ENCODE measurements at regions not wholly inside any gene's neighbourhood (a gene's known extent, or its start where the extent isn't known, plus 50 kb on each side); places are given as distances from the start of the nearest gene placed in this dataset.
A peak's percentile ranks its signal among the peaks of the same experiment; 100 is the strongest.

GRCh38 chr7:95718577-95719410, 53.6 kb upstream of the DYNC1I1 start:
- DNase-seq (ENCODE audit: low read depth) = no peak

GRCh38 chr7:95716357-95717122, 55.8 kb upstream of the DYNC1I1 start:
- DNase-seq (ENCODE audit: low read depth) = no peak
- no peak overlapping the region for H3K4me3 ChIP-seq (ENCODE audit: low read depth, low read length)

More at GRCh38 chr7:95718577-95719410, 53.6 kb upstream of the DYNC1I1 start:
- H3K4me3 ChIP-seq (ENCODE audit: low read depth, low read length) = no peak overlapping the region

GRCh38 chr7:95715274-95715673, 57.1 kb upstream of the DYNC1I1 start:
- H3K4me3 ChIP-seq (ENCODE audit: low read depth, low read length) = no peak overlapping the region
- no peak for DNase-seq (ENCODE audit: low read depth)

GRCh38 chr7:95710711-95711110, 61.6 kb upstream of the DYNC1I1 start:
- no peak for DNase-seq (ENCODE audit: low read depth)
- H3K4me3 ChIP-seq (ENCODE audit: low read depth, low read length) = no peak overlapping the region

- H3K4me3 ChIP-seq (ENCODE audit: low read depth, low read length) = no peak overlapping the region
- DNase-seq (ENCODE audit: low read depth) = no peak
These were observed 71.4 kb upstream of the DYNC1I1 start for GRCh38 chr7:95700917-95701316.

- H3K4me3 ChIP-seq (ENCODE audit: low read depth, low read length) = no peak overlapping the region
- no peak for DNase-seq (ENCODE audit: low read depth)
These were observed 78.0 kb upstream of the DYNC1I1 start for GRCh38 chr7:95694334-95694733.

- DNase-seq (ENCODE audit: low read depth) = no peak
These were observed 78.6 kb upstream of the DYNC1I1 start for GRCh38 chr7:95693551-95694333.

GRCh38 chr7:95691464-95691863, 80.9 kb upstream of the DYNC1I1 start:
- H3K4me3 ChIP-seq (ENCODE audit: low read depth, low read length) = no peak overlapping the region
- no peak for DNase-seq (ENCODE audit: low read depth)

More at GRCh38 chr7:95693551-95694333, 78.6 kb upstream of the DYNC1I1 start:
- no peak overlapping the region for H3K4me3 ChIP-seq (ENCODE audit: low read depth, low read length)

GRCh38 chr7:95690367-95690947, 81.9 kb upstream of the DYNC1I1 start:
- no peak for DNase-seq (ENCODE audit: low read depth)
- no peak overlapping the region for H3K4me3 ChIP-seq (ENCODE audit: low read depth, low read length)

GRCh38 chr7:95688931-95689495, 83.3 kb upstream of the DYNC1I1 start:
- no peak overlapping the region for H3K4me3 ChIP-seq (ENCODE audit: low read depth, low read length)
- no peak for DNase-seq (ENCODE audit: low read depth)

- no peak for DNase-seq (ENCODE audit: low read depth)
- H3K4me3 ChIP-seq (ENCODE audit: low read depth, low read length) = no peak overlapping the region
These were observed 84.5 kb upstream of the DYNC1I1 start for GRCh38 chr7:95687759-95688343.

GRCh38 chr7:95686109-95686508, 86.2 kb upstream of the DYNC1I1 start:
- peak; percentile 15 for DNase-seq (ENCODE audit: low read depth)
- no peak overlapping the region for H3K4me3 ChIP-seq (ENCODE audit: low read depth, low read length)

GRCh38 chr7:95684505-95684904, 87.8 kb upstream of the DYNC1I1 start:
- DNase-seq (ENCODE audit: low read depth) = no peak

GRCh38 chr7:95684037-95684436, 87.7 kb upstream of the PDK4 start:
- no peak for DNase-seq (ENCODE audit: low read depth)
- no peak overlapping the region for H3K4me3 ChIP-seq (ENCODE audit: low read depth, low read length)

More at GRCh38 chr7:95684505-95684904, 87.8 kb upstream of the DYNC1I1 start:
- H3K4me3 ChIP-seq (ENCODE audit: low read depth, low read length) = no peak overlapping the region

- DNase-seq (ENCODE audit: low read depth) = no peak
- no peak overlapping the region for H3K4me3 ChIP-seq (ENCODE audit: low read depth, low read length)
These were observed 86.6 kb upstream of the PDK4 start for GRCh38 chr7:95682913-95683312.

- DNase-seq (ENCODE audit: low read depth) = no peak
These were observed 80.4 kb upstream of the PDK4 start for GRCh38 chr7:95676691-95677090.

GRCh38 chr7:95675632-95676031, 79.3 kb upstream of the PDK4 start:
- H3K4me3 ChIP-seq (ENCODE audit: low read depth, low read length) = no peak overlapping the region

More at GRCh38 chr7:95676691-95677090, 80.4 kb upstream of the PDK4 start:
- H3K4me3 ChIP-seq (ENCODE audit: low read depth, low read length) = no peak overlapping the region

GRCh38 chr7:95675016-95675415, 78.7 kb upstream of the PDK4 start:
- no peak for DNase-seq (ENCODE audit: low read depth)

More at GRCh38 chr7:95675632-95676031, 79.3 kb upstream of the PDK4 start:
- no peak for DNase-seq (ENCODE audit: low read depth)

GRCh38 chr7:95674101-95674500, 77.8 kb upstream of the PDK4 start:
- DNase-seq (ENCODE audit: low read depth) = no peak
- H3K4me3 ChIP-seq (ENCODE audit: low read depth, low read length) = no peak overlapping the region

More at GRCh38 chr7:95675016-95675415, 78.7 kb upstream of the PDK4 start:
- no peak overlapping the region for H3K4me3 ChIP-seq (ENCODE audit: low read depth, low read length)
